D721Med (cell line): ENCODE measurements at regions not wholly inside any gene's neighbourhood (a gene's known extent, or its start where the extent isn't known, plus 50 kb on each side); places are given as distances from the start of the nearest gene placed in this dataset.

ENCODE experiments used
- DNase-seq: peaks from one replicate; pipeline ENCODE4 v3.0.0; 2011; ENCODE audit warnings: low spot score; ENCODE audit not compliant: insufficient read length
- FAIRE-seq: peaks from 2 replicates; lab custom pipeline; 2011; peaks lifted over from hg19 to GRCh38; lab: Jason Lieb, UNC
- TF ChIP-seq, protein P1 (sequence below): IDR thresholded peaks from 2 replicates; pipeline ENCODE4 v1.5.1; 2012; ENCODE audit warnings: mild to moderate bottlenecking, control low read depth; ENCODE audit not compliant: insufficient read depth; ENCODE audit errors: missing control alignments

DNA sequence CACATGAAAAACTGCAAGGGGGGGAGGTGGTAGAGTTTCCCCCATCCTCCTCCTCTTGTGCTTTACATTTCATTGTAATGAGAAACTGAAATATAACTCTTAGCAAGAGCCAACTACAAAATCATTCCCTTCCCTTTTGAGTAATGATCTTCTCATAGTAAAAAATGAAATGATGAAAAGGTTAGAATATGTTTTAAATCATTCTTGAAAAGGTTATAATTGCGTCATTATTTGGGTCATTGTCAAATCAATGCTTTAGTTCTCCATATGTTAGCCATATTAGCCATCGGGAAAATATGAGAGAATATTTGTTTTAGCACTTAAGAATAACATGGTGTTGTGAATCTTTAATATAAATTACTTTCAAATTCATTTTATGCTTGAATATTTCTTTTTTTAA, 1185.0 kb upstream of the CDH18 start:
- TF ChIP-seq, protein P1, sequence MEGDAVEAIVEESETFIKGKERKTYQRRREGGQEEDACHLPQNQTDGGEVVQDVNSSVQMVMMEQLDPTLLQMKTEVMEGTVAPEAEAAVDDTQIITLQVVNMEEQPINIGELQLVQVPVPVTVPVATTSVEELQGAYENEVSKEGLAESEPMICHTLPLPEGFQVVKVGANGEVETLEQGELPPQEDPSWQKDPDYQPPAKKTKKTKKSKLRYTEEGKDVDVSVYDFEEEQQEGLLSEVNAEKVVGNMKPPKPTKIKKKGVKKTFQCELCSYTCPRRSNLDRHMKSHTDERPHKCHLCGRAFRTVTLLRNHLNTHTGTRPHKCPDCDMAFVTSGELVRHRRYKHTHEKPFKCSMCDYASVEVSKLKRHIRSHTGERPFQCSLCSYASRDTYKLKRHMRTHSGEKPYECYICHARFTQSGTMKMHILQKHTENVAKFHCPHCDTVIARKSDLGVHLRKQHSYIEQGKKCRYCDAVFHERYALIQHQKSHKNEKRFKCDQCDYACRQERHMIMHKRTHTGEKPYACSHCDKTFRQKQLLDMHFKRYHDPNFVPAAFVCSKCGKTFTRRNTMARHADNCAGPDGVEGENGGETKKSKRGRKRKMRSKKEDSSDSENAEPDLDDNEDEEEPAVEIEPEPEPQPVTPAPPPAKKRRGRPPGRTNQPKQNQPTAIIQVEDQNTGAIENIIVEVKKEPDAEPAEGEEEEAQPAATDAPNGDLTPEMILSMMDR, result no peak

DNA sequence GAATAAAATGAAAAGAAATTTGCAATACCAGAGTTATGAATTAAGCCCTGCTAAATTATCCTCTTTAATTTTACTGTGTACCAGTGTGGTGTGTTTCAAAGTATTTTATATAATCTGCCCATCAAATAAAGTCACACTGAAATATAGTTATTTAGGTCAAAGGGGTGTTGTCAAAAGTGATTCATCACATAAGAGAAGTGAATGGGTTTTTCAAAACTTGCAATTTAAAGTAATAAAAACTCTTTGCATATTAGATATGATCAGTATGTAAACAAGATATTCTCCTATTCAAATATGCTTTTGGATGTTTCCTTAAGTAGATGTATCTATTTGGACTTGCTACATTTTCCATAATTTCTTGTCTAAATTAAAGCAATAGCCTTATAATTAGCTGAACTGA, 1183.0 kb upstream of the CDH18 start:
- no peak for FAIRE-seq
- TF ChIP-seq, protein P1, result no peak
- DNase-seq, result no peak

More for the DNA sequence above, 1185.0 kb upstream of the CDH18 start:
- FAIRE-seq (no peak), DNase-seq (no peak)

- FAIRE-seq (no peak), DNase-seq (no peak)
- TF ChIP-seq, protein P1, result no peak
Observed at GRCh38 chr5:21168557-21168956, 1180.6 kb upstream of the CDH18 start.

- TF ChIP-seq, protein P1, result no peak
- no peak for DNase-seq
- no peak for FAIRE-seq
Observed at GRCh38 chr5:21165344-21165743, 1177.3 kb upstream of the CDH18 start.

DNA sequence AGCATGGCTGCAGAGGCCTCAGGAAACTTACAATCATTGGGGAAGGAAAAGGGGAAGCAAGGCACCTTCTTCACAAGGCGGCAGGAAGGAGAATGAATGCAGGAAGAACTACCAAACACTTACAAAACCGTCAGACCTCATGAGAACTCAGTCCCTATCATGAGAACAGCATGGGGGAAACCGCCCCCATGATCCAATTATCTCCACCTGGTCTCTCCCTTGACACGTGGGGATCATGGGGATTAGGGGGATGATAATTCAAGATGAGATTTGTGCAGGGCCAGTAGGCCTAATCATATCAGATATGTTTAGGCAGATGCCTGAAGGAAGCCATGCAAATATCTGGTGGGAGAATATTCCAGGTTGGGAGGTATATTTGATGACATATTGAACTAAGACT, 1176.4 kb upstream of the CDH18 start:
- FAIRE-seq (peak; percentile 98), DNase-seq (no peak)
- TF ChIP-seq, protein P1, result no peak

DNA sequence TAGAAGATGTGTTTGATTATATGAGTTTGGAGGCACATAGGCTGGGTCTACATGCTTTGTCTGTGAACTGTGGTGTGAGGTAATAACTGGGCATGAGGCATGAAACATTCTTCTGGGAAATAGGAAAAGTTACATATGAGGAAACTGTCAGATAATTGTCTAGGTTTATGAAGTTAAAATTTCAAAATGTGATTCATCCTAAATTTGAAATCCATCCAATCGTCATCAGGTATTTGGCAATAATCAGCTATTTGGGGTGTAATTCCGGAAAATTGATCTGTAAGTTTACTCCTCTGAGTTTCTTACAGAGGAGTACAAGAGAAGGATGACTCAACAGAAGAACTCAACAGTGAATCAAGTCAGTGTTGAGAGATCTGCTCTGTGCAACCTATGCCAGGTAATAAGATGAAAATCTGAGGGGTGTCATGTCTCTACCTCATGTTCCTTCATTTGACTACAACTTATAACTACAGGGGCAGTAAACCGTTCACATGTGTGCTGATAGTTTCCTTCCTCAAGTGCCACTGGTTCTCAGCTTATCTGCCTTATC, 1171.6 kb upstream of the CDH18 start:
- DNase-seq (no peak), FAIRE-seq (no peak)
- TF ChIP-seq, protein P1, result no peak

DNA sequence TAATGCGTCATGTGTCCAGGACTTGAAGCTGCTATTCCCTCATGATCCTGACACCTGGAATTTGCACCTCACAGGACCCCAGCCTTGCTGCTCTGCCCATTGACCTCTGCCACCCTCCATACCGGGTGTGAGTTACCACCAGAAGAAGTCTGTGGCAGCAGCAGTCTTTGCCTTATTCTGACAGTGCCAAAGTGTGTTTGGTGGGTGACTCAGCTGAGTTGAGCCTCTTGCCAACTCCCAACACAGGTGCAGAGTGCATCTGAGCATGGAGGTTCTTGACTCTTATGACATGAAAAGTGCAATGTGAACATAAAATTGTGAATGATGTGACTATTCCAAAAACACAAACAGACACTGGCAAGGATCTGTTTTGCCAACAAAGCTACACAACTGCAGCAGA, 1166.5 kb upstream of the CDH18 start:
- TF ChIP-seq, protein P1, result no peak
- DNase-seq (no peak), FAIRE-seq (no peak)
